Right lobe of liver (tissue), 4 donors: ENCODE measurements at regions not wholly inside any gene's neighbourhood (a gene's known extent, or its start where the extent isn't known, plus 50 kb on each side); places are given as distances from the start of the nearest gene placed in this dataset.

Experiments
- POLR2A ChIP-seq: fragments of 450-650 bp; IDR thresholded peaks from one replicate; pipeline ENCODE4 v1.6.1; 2017; ENCODE audit warnings: antibody characterized with exemption, mild to moderate bottlenecking
- TF ChIP-seq, protein P1 (sequence below), 4 donors: fragments of 200-600 bp in 3 of 4; fragments of 450-650 bp in 1 of 4; IDR thresholded peaks; one replicate each; pipeline versions ENCODE4 v1.5.1 to v1.8.0; 2016 to 2022; ENCODE audit warnings: antibody characterized with exemption in 4 of 4, mild to moderate bottlenecking in 2 of 4
- donor health status: DM: no; HTN: no; CAD: no.
- donor health status: DM: no; HTN: no; CAD: no.
- donor health status: DM: no; HTN: yes; CAD: no.

DNA sequence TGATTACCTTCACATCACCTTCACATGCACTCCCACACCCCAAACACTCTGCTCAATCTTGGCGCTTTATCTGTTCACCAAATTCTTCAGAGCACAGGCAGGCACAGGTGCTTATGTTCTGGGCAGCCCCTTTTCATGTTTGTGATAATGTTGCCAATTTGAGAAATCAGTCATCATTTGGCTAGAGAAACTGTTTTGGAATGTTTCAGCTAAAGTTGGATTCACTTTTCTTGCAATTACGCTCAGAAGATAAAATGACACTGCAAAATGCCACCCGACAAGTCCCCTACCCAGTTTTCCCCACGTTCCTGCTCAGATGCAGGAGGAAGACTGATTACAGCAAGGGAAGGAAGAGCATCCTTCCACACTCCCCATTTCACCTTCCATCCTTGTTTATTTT, 192.9 kb upstream of the LRRN1 start:
- TF ChIP-seq, protein P1, sequence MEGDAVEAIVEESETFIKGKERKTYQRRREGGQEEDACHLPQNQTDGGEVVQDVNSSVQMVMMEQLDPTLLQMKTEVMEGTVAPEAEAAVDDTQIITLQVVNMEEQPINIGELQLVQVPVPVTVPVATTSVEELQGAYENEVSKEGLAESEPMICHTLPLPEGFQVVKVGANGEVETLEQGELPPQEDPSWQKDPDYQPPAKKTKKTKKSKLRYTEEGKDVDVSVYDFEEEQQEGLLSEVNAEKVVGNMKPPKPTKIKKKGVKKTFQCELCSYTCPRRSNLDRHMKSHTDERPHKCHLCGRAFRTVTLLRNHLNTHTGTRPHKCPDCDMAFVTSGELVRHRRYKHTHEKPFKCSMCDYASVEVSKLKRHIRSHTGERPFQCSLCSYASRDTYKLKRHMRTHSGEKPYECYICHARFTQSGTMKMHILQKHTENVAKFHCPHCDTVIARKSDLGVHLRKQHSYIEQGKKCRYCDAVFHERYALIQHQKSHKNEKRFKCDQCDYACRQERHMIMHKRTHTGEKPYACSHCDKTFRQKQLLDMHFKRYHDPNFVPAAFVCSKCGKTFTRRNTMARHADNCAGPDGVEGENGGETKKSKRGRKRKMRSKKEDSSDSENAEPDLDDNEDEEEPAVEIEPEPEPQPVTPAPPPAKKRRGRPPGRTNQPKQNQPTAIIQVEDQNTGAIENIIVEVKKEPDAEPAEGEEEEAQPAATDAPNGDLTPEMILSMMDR (IDR thresholded peaks at IDR 0.05) = no peak
- TF ChIP-seq POLR2A = no peak
